ENCODE measurements at regions not wholly inside any gene's neighbourhood (a gene's known extent, or its start where the extent isn't known, plus 50 kb on each side); places are given as distances from the start of the nearest gene placed in this dataset.

- TF ChIP-seq, protein P1, sequence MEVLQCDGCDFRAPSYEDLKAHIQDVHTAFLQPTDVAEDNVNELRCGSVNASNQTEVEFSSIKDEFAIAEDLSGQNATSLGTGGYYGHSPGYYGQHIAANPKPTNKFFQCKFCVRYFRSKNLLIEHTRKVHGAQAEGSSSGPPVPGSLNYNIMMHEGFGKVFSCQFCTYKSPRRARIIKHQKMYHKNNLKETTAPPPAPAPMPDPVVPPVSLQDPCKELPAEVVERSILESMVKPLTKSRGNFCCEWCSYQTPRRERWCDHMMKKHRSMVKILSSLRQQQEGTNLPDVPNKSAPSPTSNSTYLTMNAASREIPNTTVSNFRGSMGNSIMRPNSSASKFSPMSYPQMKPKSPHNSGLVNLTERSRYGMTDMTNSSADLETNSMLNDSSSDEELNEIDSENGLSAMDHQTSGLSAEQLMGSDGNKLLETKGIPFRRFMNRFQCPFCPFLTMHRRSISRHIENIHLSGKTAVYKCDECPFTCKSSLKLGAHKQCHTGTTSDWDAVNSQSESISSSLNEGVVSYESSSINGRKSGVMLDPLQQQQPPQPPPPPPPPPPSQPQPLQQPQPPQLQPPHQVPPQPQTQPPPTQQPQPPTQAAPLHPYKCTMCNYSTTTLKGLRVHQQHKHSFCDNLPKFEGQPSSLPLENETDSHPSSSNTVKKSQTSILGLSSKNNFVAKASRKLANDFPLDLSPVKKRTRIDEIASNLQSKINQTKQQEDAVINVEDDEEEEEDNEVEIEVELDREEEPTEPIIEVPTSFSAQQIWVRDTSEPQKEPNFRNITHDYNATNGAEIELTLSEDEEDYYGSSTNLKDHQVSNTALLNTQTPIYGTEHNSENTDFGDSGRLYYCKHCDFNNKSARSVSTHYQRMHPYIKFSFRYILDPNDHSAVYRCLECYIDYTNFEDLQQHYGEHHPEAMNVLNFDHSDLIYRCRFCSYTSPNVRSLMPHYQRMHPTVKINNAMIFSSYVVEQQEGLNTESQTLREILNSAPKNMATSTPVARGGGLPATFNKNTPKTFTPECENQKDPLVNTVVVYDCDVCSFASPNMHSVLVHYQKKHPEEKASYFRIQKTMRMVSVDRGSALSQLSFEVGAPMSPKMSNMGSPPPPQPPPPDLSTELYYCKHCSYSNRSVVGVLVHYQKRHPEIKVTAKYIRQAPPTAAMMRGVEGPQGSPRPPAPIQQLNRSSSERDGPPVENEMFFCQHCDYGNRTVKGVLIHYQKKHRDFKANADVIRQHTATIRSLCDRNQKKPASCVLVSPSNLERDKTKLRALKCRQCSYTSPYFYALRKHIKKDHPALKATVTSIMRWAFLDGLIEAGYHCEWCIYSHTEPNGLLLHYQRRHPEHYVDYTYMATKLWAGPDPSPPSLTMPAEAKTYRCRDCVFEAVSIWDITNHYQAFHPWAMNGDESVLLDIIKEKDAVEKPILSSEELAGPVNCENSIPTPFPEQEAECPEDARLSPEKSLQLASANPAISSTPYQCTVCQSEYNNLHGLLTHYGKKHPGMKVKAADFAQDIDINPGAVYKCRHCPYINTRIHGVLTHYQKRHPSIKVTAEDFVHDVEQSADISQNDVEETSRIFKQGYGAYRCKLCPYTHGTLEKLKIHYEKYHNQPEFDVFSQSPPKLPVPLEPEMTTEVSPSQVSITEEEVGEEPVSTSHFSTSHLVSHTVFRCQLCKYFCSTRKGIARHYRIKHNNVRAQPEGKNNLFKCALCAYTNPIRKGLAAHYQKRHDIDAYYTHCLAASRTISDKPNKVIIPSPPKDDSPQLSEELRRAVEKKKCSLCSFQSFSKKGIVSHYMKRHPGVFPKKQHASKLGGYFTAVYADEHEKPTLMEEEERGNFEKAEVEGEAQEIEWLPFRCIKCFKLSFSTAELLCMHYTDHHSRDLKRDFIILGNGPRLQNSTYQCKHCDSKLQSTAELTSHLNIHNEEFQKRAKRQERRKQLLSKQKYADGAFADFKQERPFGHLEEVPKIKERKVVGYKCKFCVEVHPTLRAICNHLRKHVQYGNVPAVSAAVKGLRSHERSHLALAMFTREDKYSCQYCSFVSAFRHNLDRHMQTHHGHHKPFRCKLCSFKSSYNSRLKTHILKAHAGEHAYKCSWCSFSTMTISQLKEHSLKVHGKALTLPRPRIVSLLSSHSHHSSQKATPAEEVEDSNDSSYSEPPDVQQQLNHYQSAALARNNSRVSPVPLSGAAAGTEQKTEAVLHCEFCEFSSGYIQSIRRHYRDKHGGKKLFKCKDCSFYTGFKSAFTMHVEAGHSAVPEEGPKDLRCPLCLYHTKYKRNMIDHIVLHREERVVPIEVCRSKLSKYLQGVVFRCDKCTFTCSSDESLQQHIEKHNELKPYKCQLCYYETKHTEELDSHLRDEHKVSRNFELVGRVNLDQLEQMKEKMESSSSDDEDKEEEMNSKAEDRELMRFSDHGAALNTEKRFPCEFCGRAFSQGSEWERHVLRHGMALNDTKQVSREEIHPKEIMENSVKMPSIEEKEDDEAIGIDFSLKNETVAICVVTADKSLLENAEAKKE (CRISPR knock-in tag; IDR thresholded peaks at IDR 0.05) = no peak
- TF ChIP-seq NANOG (IDR thresholded peaks at IDR 0.05; ENCODE audit: borderline replicate concordance) = no peak
Observed at GRCh38 chr14:52155651-52156213, 86.9 kb upstream of the NID2 start (continued).

DNA sequence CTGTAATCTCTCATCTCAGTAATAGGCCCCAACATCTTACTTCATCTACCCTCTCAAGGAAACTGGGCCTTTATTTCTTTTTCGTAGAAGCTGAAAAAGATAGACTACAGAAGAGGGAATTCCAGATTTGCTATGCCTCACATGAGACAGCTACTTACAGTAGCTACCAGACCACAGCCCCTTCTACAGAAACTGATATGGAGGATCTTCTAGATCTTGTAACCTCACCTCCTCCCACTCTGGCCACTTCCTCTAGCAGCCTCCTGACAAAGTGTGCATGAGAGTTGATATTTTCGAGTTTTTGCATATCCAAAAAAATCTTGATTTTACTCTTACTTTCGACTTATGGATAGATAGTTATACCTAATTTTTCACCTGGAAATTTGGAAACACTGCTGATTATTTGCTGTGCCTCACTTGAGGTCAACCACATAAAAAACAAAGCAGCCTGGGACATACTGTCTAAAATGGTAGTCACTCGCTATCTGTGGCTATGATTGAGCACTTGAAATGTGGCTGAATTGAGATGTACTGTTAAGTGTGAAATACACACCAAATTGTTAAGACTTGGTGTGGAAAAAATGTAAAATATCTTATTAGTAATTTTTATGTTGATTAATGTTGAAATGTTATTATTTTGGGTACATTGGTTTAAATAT is 86.3 kb upstream of the NID2 start:
- Histone ChIP-seq H2AFZ (no peak overlapping the region), H3F3A (replicated peaks; ENCODE audit: low read depth) (no peaks in the 10 kb centered on the region), H3K4me3 (no peak overlapping the region), H3K27ac (ENCODE audit: low read depth) (no peak overlapping the region), H3K79me2 (replicated peaks; ENCODE audit: insufficient read depth) (no peaks in the 10 kb centered on the region), H3K4me2 (no peak overlapping the region), H3K4me1 (ENCODE audit: insufficient read depth) (no peaks in the 10 kb centered on the region), H3K27me3 (ENCODE audit: insufficient read depth) (no peaks in the 10 kb centered on the region), H3K36me3 (ENCODE audit: insufficient read depth) (no peaks in the 10 kb centered on the region), H4K20me1 (replicated peaks; ENCODE audit: insufficient read depth) (no peaks in the 10 kb centered on the region; the same call in 1 of the 2 replicates), H3K9me2 (ENCODE audit: insufficient read depth) (no peaks in the 10 kb centered on the region)
- H3K36me3 Mint-ChIP-seq (ENCODE audit: low read depth) = no peaks in the 10 kb centered on the region; the same call in 1 of the 3 replicates
- H3K27ac Mint-ChIP-seq = no peak overlapping the region
- H3K9me3 Mint-ChIP-seq = no peaks in the 10 kb centered on the region; the same call in 2 of the 3 replicates
- DNase-seq (ENCODE audit: low spot score) (no peak), ATAC-seq (no peak)
- no peak overlapping the region for H3K4me3 Mint-ChIP-seq
- H3K27me3 Mint-ChIP-seq (ENCODE audit: insufficient read depth, low read depth, poor library complexity) = peaks cover 2% of the 10 kb centered on the region
- no peaks in the 10 kb centered on the region for H3K4me1 Mint-ChIP-seq
- no peak for TF ChIP-seq EZH2 (IDR thresholded peaks at IDR 0.05; ENCODE audit: low read depth, unreplicated experiment)
- no peak for TF ChIP-seq JUNB (IDR thresholded peaks at IDR 0.05; ENCODE audit: unreplicated experiment)
- TF ChIP-seq ETS1 (IDR thresholded peaks at IDR 0.05) = no peak
- no peak for TF ChIP-seq ZNF114 (CRISPR knock-in tag; IDR thresholded peaks at IDR 0.05)
- TF ChIP-seq, protein P1 (CRISPR knock-in tag; IDR thresholded peaks at IDR 0.05) = no peak
- TF ChIP-seq STAT1 (IDR thresholded peaks at IDR 0.05; ENCODE audit: unreplicated experiment) = no peak

Measured in GM23338 (cell line).